ENCODE measurements at regions not wholly inside any gene's neighbourhood (a gene's known extent, or its start where the extent isn't known, plus 50 kb on each side); places are given as distances from the start of the nearest gene placed in this dataset.
"Not testable (repeated sequence)": the region's sequence is repeated elsewhere in the genome, so short reads cannot be mapped to it uniquely, and the experiment has no call there.

- DNase-seq (ENCODE audit: low spot score), result peak; percentile 7
Measured at GRCh38 chr15:81939604-81940440, 106.0 kb downstream of the MEX3B start.

DNA sequence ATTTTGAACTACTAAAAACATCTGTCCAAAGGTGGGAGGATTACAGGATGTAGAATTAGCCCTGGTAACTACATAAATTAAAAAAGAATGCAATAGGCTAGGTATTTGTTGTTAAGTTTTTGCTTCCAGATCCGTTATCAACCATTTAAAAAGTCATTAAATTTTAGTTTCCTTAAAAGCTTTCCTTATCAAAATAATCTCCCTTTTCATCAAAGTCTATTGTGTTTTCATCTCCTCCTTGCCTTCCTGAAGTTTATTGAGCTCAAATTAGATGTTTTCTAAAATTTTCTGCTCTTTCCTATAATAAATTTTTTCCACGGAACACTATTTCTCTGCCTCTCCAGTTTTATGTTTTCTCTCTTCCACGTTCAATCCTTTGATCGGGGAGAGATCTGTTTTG is 108.6 kb downstream of the MEX3B start:
- no peak for DNase-seq (ENCODE audit: low spot score)

- DNase-seq (ENCODE audit: low spot score), result no peak
Measured at GRCh38 chr15:81930582-81931369, 115.0 kb downstream of the MEX3B start.

- no peak for DNase-seq (ENCODE audit: low spot score)
Measured at GRCh38 chr15:81929557-81929956, 116.3 kb downstream of the MEX3B start.

DNA sequence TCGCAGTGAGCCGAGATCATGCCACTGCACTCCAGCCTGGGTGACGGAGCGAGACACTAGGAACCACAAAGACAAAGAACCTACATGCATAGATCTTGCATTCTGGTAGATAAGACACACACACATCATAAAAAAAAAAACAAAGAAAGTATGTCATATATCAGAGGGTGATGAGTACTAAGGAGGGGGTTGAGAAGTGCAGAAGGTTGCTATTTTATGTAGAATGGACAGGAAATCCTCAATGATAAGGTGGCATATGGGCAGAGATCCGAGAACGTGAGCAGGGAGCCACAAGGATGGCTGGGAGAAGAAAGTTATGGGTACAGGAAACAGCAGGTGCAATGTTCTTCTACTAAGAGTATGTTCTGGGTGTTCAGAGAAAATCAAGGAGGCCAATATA is 118.8 kb downstream of the MEX3B start:
- DNase-seq (ENCODE audit: low spot score), result no peak

DNA sequence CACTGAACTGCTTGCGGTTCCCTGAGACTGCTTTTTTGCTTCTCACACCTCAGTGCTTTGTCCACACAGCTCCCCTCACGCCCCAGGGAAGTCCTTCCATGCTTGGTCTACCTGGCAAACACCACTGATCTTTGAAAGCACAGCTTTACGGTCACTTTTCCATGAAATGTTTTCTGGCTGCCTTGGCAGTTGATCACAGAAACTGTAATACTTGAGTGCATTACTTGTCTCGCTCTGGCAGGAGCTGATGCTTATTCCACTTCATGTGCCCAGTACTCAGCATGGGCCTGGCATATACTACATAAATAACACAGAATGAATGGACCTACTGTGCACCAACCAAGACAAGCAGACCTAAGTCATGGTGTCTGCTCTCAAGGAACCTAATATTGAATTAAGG is 121.1 kb downstream of the MEX3B start:
- DNase-seq (ENCODE audit: low spot score), result no peak

DNA sequence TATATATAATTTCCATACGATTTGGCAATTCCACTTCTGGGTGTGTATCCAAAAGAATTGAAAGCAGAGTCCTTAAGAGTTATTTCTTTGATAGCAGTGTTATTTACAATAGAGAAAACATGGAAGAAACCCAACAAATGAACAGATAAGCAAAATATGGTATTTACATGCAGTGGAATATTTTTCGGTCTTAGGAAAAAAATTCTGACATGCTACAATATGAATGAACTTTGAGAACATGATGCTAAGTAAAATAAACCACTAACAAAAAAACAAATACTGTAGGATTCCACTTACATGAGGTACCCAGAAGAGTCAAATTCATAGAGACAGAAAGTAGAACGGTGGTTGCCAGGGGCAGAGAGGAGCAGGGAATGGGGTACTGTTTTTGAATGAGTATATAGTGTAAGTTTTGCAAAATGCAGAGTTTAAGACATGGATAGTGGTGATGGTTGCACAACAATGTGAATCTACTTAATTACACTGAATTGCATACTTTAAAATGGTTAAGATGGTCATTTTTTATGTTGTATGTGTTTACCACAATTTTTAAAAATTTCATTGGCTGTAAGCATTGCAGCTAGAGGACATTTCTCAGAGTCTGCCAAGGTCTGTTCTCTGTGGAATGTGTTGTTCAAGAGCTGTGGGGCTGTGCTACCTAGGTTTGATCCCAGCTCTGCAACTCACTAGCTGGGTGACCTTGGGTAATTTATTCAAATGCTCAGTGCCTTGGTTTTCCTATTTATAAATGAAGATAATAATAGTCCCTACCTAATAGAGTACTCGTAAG is 122.1 kb downstream of the MEX3B start:
- no peak for DNase-seq (ENCODE audit: low spot score)

DNA sequence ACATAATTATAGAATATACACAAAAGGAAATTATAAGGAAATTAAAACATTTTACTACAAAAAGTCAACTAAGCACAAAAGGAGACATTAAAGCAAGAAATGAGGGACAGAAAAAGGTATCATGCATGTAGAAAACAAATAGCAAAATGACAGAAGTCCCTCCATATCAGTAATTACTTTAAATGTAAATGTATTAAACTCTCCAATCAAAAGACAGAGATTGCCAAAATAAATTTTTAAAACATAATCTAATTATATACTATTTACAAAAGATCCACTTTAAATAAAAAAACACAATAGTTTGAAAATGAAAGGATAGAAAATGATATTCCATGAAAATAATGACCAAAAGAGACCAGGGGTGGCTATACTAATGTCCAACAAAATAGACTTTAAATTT is 123.7 kb downstream of the MEX3B start:
- DNase-seq (ENCODE audit: low spot score), result no peak

DNA sequence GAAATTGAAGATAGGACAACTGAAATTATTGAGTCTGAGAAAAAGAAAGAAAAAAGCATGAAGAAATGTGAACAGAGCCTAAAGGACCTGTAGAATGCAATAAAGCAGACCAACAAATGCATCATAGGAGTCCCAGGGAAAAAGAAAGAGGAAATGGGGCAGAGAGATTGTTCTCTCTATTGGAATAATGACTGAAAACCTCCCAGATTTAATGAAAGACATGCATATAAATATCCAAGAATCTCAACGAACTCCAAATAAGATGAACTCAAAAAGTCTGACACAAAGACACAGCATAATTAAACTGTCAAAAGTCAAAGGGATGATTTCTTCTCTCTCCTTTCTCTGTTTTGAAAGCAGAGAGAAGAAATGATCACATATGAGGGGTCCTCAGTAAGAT is 124.7 kb downstream of the MEX3B start:
- DNase-seq (ENCODE audit: low spot score), result no peak

DNA sequence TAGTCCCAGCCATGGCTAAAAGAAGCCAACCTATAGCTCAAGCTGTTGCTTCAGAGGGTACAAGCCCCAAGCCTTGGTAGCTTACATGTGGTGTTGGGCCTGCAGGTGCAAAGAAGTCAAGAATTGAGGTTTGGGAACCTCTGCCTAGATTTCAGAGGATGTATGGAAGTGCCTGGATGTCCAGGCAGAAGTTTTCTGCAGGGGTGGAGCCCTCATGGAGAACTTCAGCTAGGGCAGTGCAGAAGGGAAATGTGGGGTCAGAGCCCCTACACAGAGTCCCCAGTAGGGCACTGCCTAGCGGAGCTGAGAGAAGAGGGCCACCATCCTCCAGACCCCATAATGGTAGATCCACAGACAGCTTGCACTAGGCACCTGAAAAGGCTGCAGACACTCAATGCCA is 127.1 kb downstream of the MEX3B start:
- DNase-seq (ENCODE audit: low spot score), result not testable (repeated sequence)

GRCh38 chr15:81916451-81916850 is 129.4 kb downstream of the MEX3B start:
- no peak for DNase-seq (ENCODE audit: low spot score)

GRCh38 chr15:81915990-81916389 is 129.8 kb downstream of the MEX3B start:
- no peak for DNase-seq (ENCODE audit: low spot score)

DNA sequence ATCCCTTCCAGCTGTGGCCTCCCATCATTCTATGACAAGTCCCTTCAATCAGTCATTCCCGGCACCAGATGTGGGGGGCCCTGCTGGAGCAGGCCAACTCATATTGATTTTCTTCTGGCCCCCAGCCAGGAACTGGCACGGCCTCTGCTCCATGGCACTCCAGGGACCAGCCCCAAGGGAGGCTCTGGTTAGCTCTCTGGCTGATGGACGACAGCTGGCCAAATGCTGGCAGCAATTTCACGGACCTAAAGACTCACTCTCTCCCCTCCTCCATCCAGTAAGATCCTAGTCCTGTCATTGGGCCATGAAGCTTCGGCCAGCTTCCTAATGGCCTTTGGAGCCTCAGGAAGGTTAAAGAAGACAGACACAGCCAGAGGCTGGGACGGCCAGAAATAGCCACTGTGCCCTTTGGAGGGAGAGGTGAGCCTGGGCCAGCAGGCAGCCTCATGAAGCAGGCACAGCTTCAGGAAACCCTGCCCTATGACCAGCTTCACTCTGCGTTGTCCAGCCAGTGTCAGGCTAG is 131.0 kb downstream of the MEX3B start:
- DNase-seq (ENCODE audit: low spot score), result no peak

DNA sequence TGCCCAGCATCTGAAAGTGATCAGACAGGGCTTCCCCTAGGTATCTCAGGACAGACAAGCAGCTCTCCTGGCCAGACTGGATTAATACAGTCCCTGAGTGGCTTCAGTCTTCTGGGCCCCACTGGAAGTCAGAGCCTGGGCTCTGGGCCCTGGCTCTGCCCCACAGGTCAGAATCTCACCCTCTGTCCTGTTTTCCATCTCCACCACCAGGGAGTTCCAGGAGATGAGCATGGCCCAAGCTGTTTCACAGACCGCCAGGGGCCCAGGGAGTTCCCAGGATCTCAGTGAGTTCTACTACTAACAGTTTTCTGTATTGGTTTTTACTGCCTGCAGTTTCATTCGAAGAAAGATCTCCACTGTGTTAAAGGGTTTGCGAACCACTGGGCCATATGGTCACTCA is 131.5 kb downstream of the MEX3B start:
- no peak for DNase-seq (ENCODE audit: low spot score)

GRCh38 chr15:81911022-81911971 is 134.5 kb downstream of the MEX3B start:
- DNase-seq (ENCODE audit: low spot score), result no peak

- no peak for DNase-seq (ENCODE audit: low spot score)
Measured at GRCh38 chr15:81910355-81911021, 135.3 kb downstream of the MEX3B start.

DNA sequence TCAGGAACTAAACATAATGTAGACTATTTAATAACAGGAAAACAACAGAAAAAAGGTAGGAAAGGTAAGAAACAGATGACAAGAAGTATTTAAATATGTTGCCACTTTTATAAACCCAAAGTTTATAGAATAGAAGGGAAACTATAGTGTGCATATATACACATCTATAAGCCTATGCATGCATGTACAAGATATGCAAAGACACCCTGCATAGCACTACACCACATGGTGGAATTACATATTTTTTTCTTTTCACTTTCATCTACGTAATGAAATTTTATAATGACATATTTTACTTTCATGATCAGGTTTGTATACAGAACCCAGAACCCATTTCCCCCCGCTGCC is 136.8 kb downstream of the MEX3B start:
- DNase-seq (ENCODE audit: low spot score), result no peak

- no peak for DNase-seq (ENCODE audit: low spot score)
Measured at GRCh38 chr15:81908111-81908510, 137.7 kb downstream of the MEX3B start.

- DNase-seq (ENCODE audit: low spot score), result no peak
Measured at GRCh38 chr15:81907521-81907920, 138.3 kb downstream of the MEX3B start.

- no peak for DNase-seq (ENCODE audit: low spot score)
Measured at GRCh38 chr15:81905889-81906288, 139.9 kb downstream of the MEX3B start.

- DNase-seq (ENCODE audit: low spot score), result no peak
Measured at GRCh38 chr15:81901319-81901718, 144.5 kb downstream of the MEX3B start.

Measured in CD4-positive, alpha-beta T cell treated with Interleukin-2 at 100 ng/mL for 4 hours (primary cell).